GM21723 (cell line): ENCODE measurements at regions not wholly inside any gene's neighbourhood (a gene's known extent, or its start where the extent isn't known, plus 50 kb on each side); places are given as distances from the start of the nearest gene placed in this dataset.

Experiments
- ATAC-seq: cut with Tn5 transposase; IDR thresholded peaks from one replicate; pipeline ENCODE4 v1.9.1; 2021; ENCODE audit warnings: mild to moderate bottlenecking, moderate library complexity; ENCODE audit not compliant: unreplicated experiment

- ATAC-seq = no peak
Measured at GRCh38 chr20:12264711-12265110, 347.0 kb downstream of the BTBD3 start.

GRCh38 chr20:12265662-12266061 lies 348.0 kb downstream of the BTBD3 start:
- no peak for ATAC-seq

- ATAC-seq = no peak
Measured at GRCh38 chr20:12269579-12269978, 351.9 kb downstream of the BTBD3 start.

GRCh38 chr20:12270863-12271262 lies 353.2 kb downstream of the BTBD3 start:
- ATAC-seq = no peak

- no peak for ATAC-seq
Measured at GRCh38 chr20:12276011-12276673, 358.4 kb downstream of the BTBD3 start.

- no peak for ATAC-seq
Measured at GRCh38 chr20:12287575-12287974, 369.9 kb downstream of the BTBD3 start.

GRCh38 chr20:12289465-12289864 lies 371.8 kb downstream of the BTBD3 start:
- no peak for ATAC-seq

GRCh38 chr20:12291386-12291785 lies 373.7 kb downstream of the BTBD3 start:
- no peak for ATAC-seq

- ATAC-seq = no peak
Measured at GRCh38 chr20:12293900-12294299, 376.2 kb downstream of the BTBD3 start.

- ATAC-seq = no peak
Measured at GRCh38 chr20:12294678-12295077, 377.0 kb downstream of the BTBD3 start.

- ATAC-seq = no peak
Measured at GRCh38 chr20:12305188-12305950, 387.7 kb downstream of the BTBD3 start.

GRCh38 chr20:12306107-12306506 lies 388.4 kb downstream of the BTBD3 start:
- ATAC-seq = no peak

- ATAC-seq = no peak
Measured at GRCh38 chr20:12311094-12311865, 393.6 kb downstream of the BTBD3 start.

GRCh38 chr20:12315652-12316051 lies 398.0 kb downstream of the BTBD3 start:
- no peak for ATAC-seq

- no peak for ATAC-seq
Measured at GRCh38 chr20:12316794-12317193, 399.1 kb downstream of the BTBD3 start.

- no peak for ATAC-seq
Measured at GRCh38 chr20:12317433-12317832, 399.7 kb downstream of the BTBD3 start.

- ATAC-seq = no peak
Measured at GRCh38 chr20:12318043-12318442, 400.4 kb downstream of the BTBD3 start.

- ATAC-seq = no peak
Measured at GRCh38 chr20:12321736-12322135, 404.0 kb downstream of the BTBD3 start.

- no peak for ATAC-seq
Measured at GRCh38 chr20:12327205-12327604, 409.5 kb downstream of the BTBD3 start.

- no peak for ATAC-seq
Measured at GRCh38 chr20:12331236-12331635, 413.5 kb downstream of the BTBD3 start.

GRCh38 chr20:12337601-12338000 lies 419.9 kb downstream of the BTBD3 start:
- ATAC-seq = no peak

- ATAC-seq = no peak
Measured at GRCh38 chr20:12345978-12346377, 428.3 kb downstream of the BTBD3 start.
